Right ventricle myocardium inferior (tissue), 1 donor: ENCODE measurements at regions not wholly inside any gene's neighbourhood (a gene's known extent, or its start where the extent isn't known, plus 50 kb on each side); places are given as distances from the start of the nearest gene placed in this dataset.

Experiments
- ATAC-seq: fragments of 200-7000 bp; cut with Tn5 transposase; one replicate; pipeline ENCODE4 v1.9.1; 2020; ENCODE audit warnings: mild to moderate bottlenecking, moderate library complexity
- DNase-seq: peaks from one replicate; pipeline ENCODE4 v3.0.0; 2021; ENCODE audit errors: missing footprints
- intact Hi-C: fragments of 100-400 bp; cut with DNase I; formaldehyde crosslinking; loops from one replicate; pipeline ENCODE4 v1.11.0; 2022
- donor health status: DM: no; HTN: yes; CAD: no; lungs with severe emphysema.

DNA sequence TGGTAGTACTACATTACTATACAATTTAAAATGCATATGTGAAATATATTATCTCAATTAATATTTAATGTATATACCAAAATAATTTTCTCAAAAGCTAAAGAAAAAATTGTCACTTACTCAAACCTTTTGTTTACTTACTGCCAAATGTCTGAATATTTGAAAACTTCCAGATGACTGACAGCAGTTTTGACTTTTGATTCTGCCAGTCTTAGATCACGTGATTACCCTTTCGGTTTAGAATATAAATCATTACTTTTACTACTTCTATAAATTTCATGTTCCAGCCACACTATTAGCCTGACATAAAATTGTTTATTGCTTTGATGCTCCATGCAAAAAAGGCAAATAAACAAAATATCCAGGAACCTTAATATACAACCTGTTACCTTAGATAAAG is 680.7 kb upstream of the ID4 start:
- intact Hi-C loops, result no loop called here
- DNase-seq (no peak), ATAC-seq (no peak)

- intact Hi-C loops, result no loop called here
- ATAC-seq, result no peak
- no peak for DNase-seq
Measured at GRCh38 chr6:19157486-19157885, 679.7 kb upstream of the ID4 start.

DNA sequence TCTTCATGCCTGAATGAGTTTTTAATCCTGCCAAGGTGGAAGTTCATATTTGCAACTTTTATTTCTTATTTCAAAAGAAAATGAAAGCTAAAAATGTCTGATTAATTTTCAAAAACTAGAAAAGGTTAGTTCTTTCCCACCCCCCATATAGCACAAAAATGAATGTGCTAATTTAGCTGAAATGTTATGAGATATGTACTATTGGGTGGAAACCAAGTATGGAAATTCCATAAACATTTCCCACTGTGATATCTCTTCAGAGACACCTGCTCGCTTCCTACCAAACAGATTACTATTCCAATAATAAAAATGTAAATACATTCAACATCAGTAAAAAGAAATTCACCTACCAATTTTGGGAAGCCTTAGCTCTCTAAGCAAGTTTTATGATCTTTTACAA is 678.6 kb upstream of the ID4 start:
- ATAC-seq (no peak), DNase-seq (no peak)
- intact Hi-C loops, result no loop called here

DNA sequence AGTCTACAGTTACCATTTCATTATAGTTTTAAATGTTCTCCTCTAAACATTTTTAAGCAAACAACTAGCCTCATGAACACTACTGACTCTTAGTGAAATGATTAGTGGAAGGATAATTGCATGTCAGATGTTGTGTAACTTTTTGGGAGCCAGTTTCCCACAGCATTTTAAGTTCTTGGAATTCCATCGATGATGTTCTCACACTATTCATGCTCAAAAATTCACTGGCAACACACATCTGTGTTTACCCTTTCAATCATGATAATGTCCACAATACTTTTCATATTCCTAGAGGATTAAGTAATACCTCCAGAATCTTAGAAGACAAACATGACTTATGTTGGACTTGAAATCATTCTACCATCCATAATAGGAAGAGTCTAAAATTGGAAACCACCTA is 678.1 kb upstream of the ID4 start:
- no peak for DNase-seq
- intact Hi-C loops, result no loop called here
- ATAC-seq, result no peak

DNA sequence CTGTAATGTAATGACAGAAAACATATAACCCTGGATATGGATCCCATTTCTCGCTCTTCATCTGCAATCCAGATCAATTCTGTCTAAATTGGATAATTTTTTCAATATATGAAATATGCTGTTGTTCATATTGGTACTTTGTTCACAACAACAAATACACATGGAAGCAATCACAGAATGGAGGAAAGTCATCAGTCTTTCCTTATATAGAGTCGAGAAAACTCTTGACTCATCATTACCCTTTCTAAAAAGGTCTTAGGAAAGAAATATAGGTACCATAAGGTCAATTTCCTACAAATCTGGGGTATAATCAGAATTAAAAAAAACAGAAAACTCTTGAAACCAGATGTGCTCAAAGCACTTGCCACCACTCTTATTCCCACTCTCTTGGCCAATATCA is 677.6 kb upstream of the ID4 start:
- ATAC-seq (no peak), DNase-seq (no peak)
- intact Hi-C loops, result no loop called here

- ATAC-seq, result no peak
- intact Hi-C loops, result no loop called here
- no peak for DNase-seq
Measured at GRCh38 chr6:19160081-19160730, 677.0 kb upstream of the ID4 start.

- intact Hi-C loops, result no loop called here
- no peak for DNase-seq
- ATAC-seq, result no peak
Measured at GRCh38 chr6:19167251-19167650, 669.9 kb upstream of the ID4 start.

DNA sequence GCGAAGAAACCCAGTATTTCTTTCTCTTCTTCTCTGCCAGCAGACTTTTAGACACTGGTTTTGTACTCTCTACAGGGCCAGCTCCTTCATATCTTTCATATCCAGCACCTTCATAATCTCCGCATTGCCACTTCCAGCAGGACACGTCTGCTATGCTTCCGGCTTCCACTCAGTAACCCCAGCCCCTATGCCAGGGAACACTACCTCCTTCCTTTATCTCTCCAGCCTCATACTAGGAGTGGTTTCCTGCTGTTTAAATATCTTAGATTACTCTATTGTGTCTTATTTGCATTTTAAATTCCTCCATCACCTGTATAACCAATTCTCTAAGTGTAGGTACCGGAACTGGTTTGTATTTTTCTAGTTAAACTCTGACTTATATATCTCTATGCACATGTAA is 667.8 kb upstream of the ID4 start:
- DNase-seq, result no peak
- no peak for ATAC-seq
- intact Hi-C loops, result no loop called here

- DNase-seq (no peak), ATAC-seq (no peak)
- intact Hi-C loops, result loop anchor here (10.0 kb wide), 1 partner anchor 140 kb away; no protein-coding TSS in a partner anchor
Measured at GRCh38 chr6:19175023-19175422, 662.1 kb upstream of the ID4 start.

GRCh38 chr6:19180348-19181072 is 656.7 kb upstream of the ID4 start:
- intact Hi-C loops, result no loop called here
- ATAC-seq (peak; percentile 98), DNase-seq (peak; percentile 70)

GRCh38 chr6:19181211-19181610 is 656.0 kb upstream of the ID4 start:
- ATAC-seq, result peak; percentile 50
- intact Hi-C loops, result no loop called here
- DNase-seq, result no peak

GRCh38 chr6:19193624-19194023 is 643.5 kb upstream of the ID4 start:
- ATAC-seq, result no peak
- intact Hi-C loops, result no loop called here
- no peak for DNase-seq

GRCh38 chr6:19204445-19204844 is 632.7 kb upstream of the ID4 start:
- DNase-seq, result no peak
- no peak for ATAC-seq
- intact Hi-C loops, result no loop called here

GRCh38 chr6:19205076-19205475 is 632.1 kb upstream of the ID4 start:
- no peak for ATAC-seq

DNA sequence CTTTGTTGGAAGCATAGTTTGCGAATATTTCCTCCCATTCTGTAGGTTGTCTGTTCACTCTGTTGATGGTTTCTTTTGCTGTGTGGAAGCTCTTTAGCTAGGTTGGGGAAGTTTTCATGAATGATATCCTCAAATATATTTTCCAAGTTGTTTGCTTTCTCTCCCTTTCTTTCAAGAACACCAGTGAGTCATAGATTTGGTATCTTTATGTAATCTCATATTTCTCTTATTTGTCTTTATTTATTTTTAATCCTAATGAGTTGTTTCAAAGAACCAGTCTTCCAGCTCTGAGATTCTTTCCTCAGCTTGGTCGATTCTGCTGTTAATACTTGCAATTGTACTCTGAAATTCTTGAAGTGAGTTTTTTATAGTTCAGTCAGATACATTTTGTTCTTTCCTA is 628.0 kb upstream of the ID4 start:
- DNase-seq (no peak), ATAC-seq (no peak)
- intact Hi-C loops, result no loop called here

More at GRCh38 chr6:19205076-19205475, 632.1 kb upstream of the ID4 start:
- no peak for DNase-seq
- intact Hi-C loops, result no loop called here

- DNase-seq (peak; percentile 23), ATAC-seq (peak; percentile 26)
- intact Hi-C loops, result loop anchor here (5.0 to 10.0 kb wide), 2 partner anchors 189 to 616 kb away; no protein-coding TSS in a partner anchor
Measured at GRCh38 chr6:19210849-19211590, 626.1 kb upstream of the ID4 start.

DNA sequence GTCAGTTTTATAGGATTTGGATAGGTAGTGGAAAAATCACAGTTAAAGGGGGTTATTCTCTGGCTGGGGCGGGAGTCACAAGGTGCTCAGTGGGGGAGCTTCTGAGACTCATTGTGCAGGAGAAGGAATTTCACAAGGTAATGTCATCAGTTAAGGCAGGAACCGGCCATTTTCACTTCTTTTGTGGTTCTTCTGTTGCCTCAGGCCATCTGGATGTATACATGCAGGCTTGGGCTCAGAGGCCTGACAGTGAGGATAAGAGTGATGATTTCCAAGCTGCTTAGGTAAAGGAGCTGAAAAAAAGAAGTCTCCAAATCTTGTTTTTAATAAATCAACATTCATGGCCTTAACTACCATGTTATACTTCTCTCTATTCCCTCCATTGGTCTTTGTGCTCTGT is 622.9 kb upstream of the ID4 start:
- intact Hi-C loops, result loop anchor here (5.0 to 10.0 kb wide), 2 partner anchors 192 to 619 kb away; no protein-coding TSS in a partner anchor
- no peak for DNase-seq

DNA sequence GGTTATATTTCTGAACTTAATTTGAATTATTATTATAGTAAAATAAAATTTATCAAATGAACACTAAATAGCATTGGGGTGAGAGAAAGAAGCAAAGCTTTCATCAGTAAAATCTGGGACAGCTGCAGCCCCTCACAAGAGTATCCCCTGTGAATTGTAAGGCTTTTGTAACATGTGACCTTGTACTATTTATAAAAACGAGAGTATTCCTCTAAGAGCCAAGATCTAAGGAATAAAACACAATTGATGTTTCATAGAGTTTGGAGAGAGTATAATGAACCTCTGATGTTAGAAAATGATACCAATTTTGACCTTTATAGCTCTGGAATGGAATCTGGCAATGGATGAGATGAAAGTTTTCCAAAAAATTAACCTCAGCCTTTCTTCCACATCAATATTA is 617.2 kb upstream of the ID4 start:
- intact Hi-C loops, result loop anchor here (10.0 kb wide), 1 partner anchor 625 kb away; no protein-coding TSS in a partner anchor
- DNase-seq (no peak), ATAC-seq (no peak)

More for the DNA sequence above, 622.9 kb upstream of the ID4 start:
- no peak for ATAC-seq

GRCh38 chr6:19231878-19232561 is 605.1 kb upstream of the ID4 start:
- no peak for ATAC-seq
- DNase-seq, result no peak
- intact Hi-C loops, result no loop called here
